G401 (cell line): ENCODE measurements at regions not wholly inside any gene's neighbourhood (a gene's known extent, or its start where the extent isn't known, plus 50 kb on each side); places are given as distances from the start of the nearest gene placed in this dataset.
"Not testable (repeated sequence)": the region's sequence is repeated elsewhere in the genome, so short reads cannot be mapped to it uniquely, and the experiment has no call there.

Experiments
- DNase-seq: peaks from one replicate; pipeline ENCODE4 v3.0.0-alpha.2; 2015; ENCODE audit warnings: low spot score
- in situ Hi-C: cut with HindIII; loops from 2 replicates; pipeline ENCODE4 v1.10.0; 2016; ENCODE audit warnings: low sequenced_read_pairs, mixed read lengths

- in situ Hi-C loops = no loop called here
- DNase-seq = no peak
Observed at GRCh38 chr20:47990507-47991150, 205.3 kb upstream of the SULF2 start.

GRCh38 chr20:47989957-47990356 lies 204.7 kb upstream of the SULF2 start:
- DNase-seq = no peak
- in situ Hi-C loops = no loop called here

GRCh38 chr20:47988676-47989075 lies 203.4 kb upstream of the SULF2 start:
- in situ Hi-C loops = no loop called here
- no peak for DNase-seq

GRCh38 chr20:47985092-47985850 lies 200.0 kb upstream of the SULF2 start:
- DNase-seq = no peak
- in situ Hi-C loops = no loop called here

- in situ Hi-C loops = no loop called here
- no peak for DNase-seq
Observed at GRCh38 chr20:47984437-47984836, 199.2 kb upstream of the SULF2 start.

GRCh38 chr20:47983642-47984041 lies 198.4 kb upstream of the SULF2 start:
- in situ Hi-C loops, DNase-seq: not testable (repeated sequence)

GRCh38 chr20:47982574-47983360 lies 197.5 kb upstream of the SULF2 start:
- no peak for DNase-seq
- in situ Hi-C loops = no loop called here

- in situ Hi-C loops = no loop called here
- no peak for DNase-seq
Observed at GRCh38 chr20:47981222-47981621, 195.9 kb upstream of the SULF2 start.

- no peak for DNase-seq
- in situ Hi-C loops = no loop called here
Observed at GRCh38 chr20:47980336-47981177, 195.3 kb upstream of the SULF2 start.

- in situ Hi-C loops = not testable (repeated sequence)
Observed at GRCh38 chr20:47979361-47980095, 194.2 kb upstream of the SULF2 start.

GRCh38 chr20:47978428-47979120 lies 193.3 kb upstream of the SULF2 start:
- in situ Hi-C loops, DNase-seq: not testable (repeated sequence)

More at GRCh38 chr20:47979361-47980095, 194.2 kb upstream of the SULF2 start:
- not testable (repeated sequence) for DNase-seq

GRCh38 chr20:47977789-47978252 lies 192.5 kb upstream of the SULF2 start:
- peak; percentile 80 for DNase-seq
- in situ Hi-C loops = not testable (repeated sequence)

- DNase-seq, in situ Hi-C loops: not testable (repeated sequence)
Observed at GRCh38 chr20:47977017-47977788, 191.9 kb upstream of the SULF2 start.

GRCh38 chr20:47974234-47974878 lies 189.1 kb upstream of the SULF2 start:
- in situ Hi-C loops = no loop called here

GRCh38 chr20:47973519-47974233 lies 188.4 kb upstream of the SULF2 start:
- DNase-seq = no peak
- in situ Hi-C loops = no loop called here

More at GRCh38 chr20:47974234-47974878, 189.1 kb upstream of the SULF2 start:
- no peak for DNase-seq

GRCh38 chr20:47972916-47973309 lies 187.6 kb upstream of the SULF2 start:
- in situ Hi-C loops = no loop called here

More at GRCh38 chr20:47972916-47973309, 187.6 kb upstream of the SULF2 start:
- DNase-seq = no peak
